SK-N-SH (cell line): ENCODE measurements at regions not wholly inside any gene's neighbourhood (a gene's known extent, or its start where the extent isn't known, plus 50 kb on each side); places are given as distances from the start of the nearest gene placed in this dataset.

ENCODE experiments used
- CTCF ChIA-PET: fragments of 300-600, 350-600 bp; formaldehyde crosslinking; extraction: SDS; loops from one replicate; lab custom pipeline; 2021; lab: Yijun Ruan, JAX
- POLR2A ChIA-PET: fragments of 350-600 bp; sonication (Branson Sonifier 250); formaldehyde crosslinking; extraction: SDS; loops from one replicate; lab custom pipeline; 2020; ENCODE audit warnings: antibody characterized with exemption, inconsistent platforms; lab: Yijun Ruan, JAX
- DNase-seq: peaks from one replicate; pipeline ENCODE4 v3.0.0; 2012
- H2AFZ ChIP-seq: fragments of 200-600 bp; sonication (generic); 2 replicates; pipeline ENCODE4 v1.8.1; 2016; ENCODE audit warnings: antibody characterized with exemption, mild to moderate bottlenecking, low read depth
- H3F3A ChIP-seq: fragments of 200-600 bp; sonication (generic); replicated peaks from 2 replicates; pipeline ENCODE3; 2016; ENCODE audit warnings: antibody characterized with exemption, mild to moderate bottlenecking; ENCODE audit not compliant: insufficient read depth
- H3K27ac ChIP-seq, 2 experiments: fragments of 200-500 bp in 1 of 2; fragments of 200-600 bp in 1 of 2; sonication (Bioruptor generic) in 1 of 2; sonication (generic), shearing (Covaris generic) in 1 of 2; 2 replicates each; pipeline versions ENCODE4 v1.5.1 to v1.6.1; 2014 to 2016; ENCODE audit warnings: low read depth in 2 of 2, inconsistent platforms in 1 of 2, low read length in 1 of 2, mild to moderate bottlenecking in 1 of 2, mixed read lengths in 1 of 2
- H3K27me3 ChIP-seq: fragments of 200-600 bp; sonication (generic), shearing (Covaris generic); 2 replicates; pipeline ENCODE4 v1.6.1; 2016; ENCODE audit warnings: mixed run types; ENCODE audit not compliant: insufficient read depth
- H3K36me3 ChIP-seq, 2 experiments: fragments of 200-500 bp in 1 of 2; fragments of 200-600 bp in 1 of 2; sonication (Bioruptor generic) in 1 of 2; sonication (generic) in 1 of 2; replicated peaks in 1 of 2; 2 replicates each; pipeline versions ENCODE3 to v1.5.1; 2014 to 2016; ENCODE audit warnings: low read length in 1 of 2, mild to moderate bottlenecking in 1 of 2; ENCODE audit not compliant: insufficient read depth in 2 of 2, control insufficient read depth in 1 of 2
- H3K4me1 ChIP-seq, 2 experiments: fragments of 200-500 bp in 1 of 2; fragments of 200-600 bp in 1 of 2; sonication (Bioruptor generic) in 1 of 2; sonication (generic), shearing (Covaris generic) in 1 of 2; 2 replicates each; pipeline versions ENCODE4 v1.5.1 to v1.6.1; 2014 to 2016; ENCODE audit warnings: low read depth in 1 of 2, low read length in 1 of 2, mixed run types in 1 of 2; ENCODE audit not compliant: insufficient read depth in 2 of 2, control insufficient read depth in 1 of 2
- H3K4me2 ChIP-seq: fragments of 200-600 bp; sonication (generic), shearing (Covaris generic); 2 replicates; pipeline ENCODE4 v1.6.1; 2017; ENCODE audit warnings: mixed run types
- H3K4me3 ChIP-seq, 2 experiments: fragments of 200-500 bp in 1 of 2; fragments of 200-600 bp in 1 of 2; sonication (Bioruptor generic) in 1 of 2; sonication (generic), shearing (Covaris generic) in 1 of 2; 2 replicates each; pipeline versions ENCODE4 v1.5.1 to v1.8.1; 2014 to 2016; ENCODE audit warnings: low read depth in 2 of 2, inconsistent platforms in 1 of 2, low read length in 1 of 2, mild to moderate bottlenecking in 1 of 2, mixed read lengths in 1 of 2, moderate library complexity in 1 of 2
- H3K79me2 ChIP-seq: fragments of 200-600 bp; sonication (generic); 2 replicates; pipeline ENCODE4 v1.8.1; 2017; ENCODE audit warnings: mild to moderate bottlenecking; ENCODE audit not compliant: insufficient read depth
- H3K9ac ChIP-seq: fragments of 200-600 bp; sonication (generic); 2 replicates; pipeline ENCODE4 v1.6.1; 2017; ENCODE audit warnings: mixed run types
- H3K9me2 ChIP-seq: fragments of 200-600 bp; sonication (generic); 2 replicates; pipeline ENCODE4 v1.6.1; 2017; ENCODE audit warnings: mixed run types
- H3K9me3 ChIP-seq: fragments of 200-600 bp; sonication (generic); 2 replicates; pipeline ENCODE4 v1.6.1; 2017; ENCODE audit warnings: mixed run types, mild to moderate bottlenecking, moderate library complexity
- H4K20me1 ChIP-seq: fragments of 200-600 bp; sonication (generic); 2 replicates; pipeline ENCODE4 v1.6.1; 2017; ENCODE audit warnings: mild to moderate bottlenecking, mixed run types; ENCODE audit not compliant: insufficient read depth
- CHD2 ChIP-seq: fragments of 150-350 bp; IDR thresholded peaks from 2 replicates; pipeline ENCODE4 v1.6.1; 2018; ENCODE audit warnings: low read length; ENCODE audit not compliant: partially characterized antibody
- ELF1 ChIP-seq: IDR thresholded peaks from 2 replicates; pipeline ENCODE4 v1.4.0; 2012
- EP300 ChIP-seq, 2 experiments: IDR thresholded peaks; 2 replicates each; pipeline versions ENCODE4 v1.4.0 to v1.6.1; 2012; ENCODE audit warnings: borderline replicate concordance in 1 of 2, low read depth in 1 of 2, low read length in 1 of 2
- EZH2phosphoT487 ChIP-seq: fragments of 200-600 bp; sonication (generic); IDR thresholded peaks from 2 replicates; pipeline ENCODE4 v1.6.1; 2017; ENCODE audit warnings: low read depth, mixed run types, mild to moderate bottlenecking, antibody characterized with exemption, moderate library complexity, borderline replicate concordance
- FOSL2 ChIP-seq: IDR thresholded peaks from 2 replicates; pipeline ENCODE4 v1.4.0; 2012; ENCODE audit warnings: low read depth, mild to moderate bottlenecking, moderate library complexity, borderline replicate concordance
- GABPA ChIP-seq: IDR thresholded peaks from 2 replicates; pipeline ENCODE4 v1.4.0; 2012; ENCODE audit warnings: low read depth, mild to moderate bottlenecking
- JUND ChIP-seq: IDR thresholded peaks from 2 replicates; pipeline ENCODE4 v1.4.0; 2012
- MEF2A ChIP-seq: IDR thresholded peaks from 2 replicates; pipeline ENCODE4 v1.4.0; 2012; ENCODE audit warnings: low read depth, borderline replicate concordance
- NFIC ChIP-seq: IDR thresholded peaks from 2 replicates; pipeline ENCODE4 v1.4.0; 2012; ENCODE audit warnings: borderline replicate concordance
- POLR2AphosphoS5 ChIP-seq: IDR thresholded peaks from 2 replicates; pipeline ENCODE4 v1.6.1; 2012; ENCODE audit warnings: low read depth, low read length
- RAD21 ChIP-seq: IDR thresholded peaks from 2 replicates; pipeline ENCODE4 v1.6.1; 2012; ENCODE audit warnings: mild to moderate bottlenecking, low read length
- RFX5 ChIP-seq: IDR thresholded peaks from 2 replicates; pipeline ENCODE4 v1.6.1; 2012; ENCODE audit warnings: mild to moderate bottlenecking, improper control_type of control experiment, low read length
- RXRA ChIP-seq: IDR thresholded peaks from 2 replicates; pipeline ENCODE4 v1.4.0; 2012; ENCODE audit warnings: low read depth, mild to moderate bottlenecking, borderline replicate concordance
- SIN3A ChIP-seq: IDR thresholded peaks from 2 replicates; pipeline ENCODE4 v1.6.1; 2012; ENCODE audit warnings: low read depth, mild to moderate bottlenecking, low read length, moderate library complexity, borderline replicate concordance
- TAF1 ChIP-seq: IDR thresholded peaks from 2 replicates; pipeline ENCODE4 v1.6.1; 2012; ENCODE audit warnings: low read depth, mild to moderate bottlenecking, low read length, moderate library complexity, borderline replicate concordance
- TCF12 ChIP-seq: IDR thresholded peaks from 2 replicates; pipeline ENCODE4 v1.4.0; 2012
- TEAD4 ChIP-seq: IDR thresholded peaks from 2 replicates; pipeline ENCODE4 v1.4.0; 2012; ENCODE audit warnings: mild to moderate bottlenecking, borderline replicate concordance; ENCODE audit not compliant: insufficient read depth
- WGBS: methylation state at CpG from one replicate; pipeline ENCODE4 v1.1.6; 2017; ENCODE audit warnings: low lambda C conversion rate; 5-methylcytosine and 5-hydroxymethylcytosine counted together
- TF ChIP-seq, protein P1 (sequence below): IDR thresholded peaks from 2 replicates; pipeline ENCODE4 v1.4.0; 2012; ENCODE audit warnings: low read depth, borderline replicate concordance
- TF ChIP-seq, protein P2 (sequence below): IDR thresholded peaks from 2 replicates; pipeline ENCODE4; 2012
- TF ChIP-seq, protein P3 (sequence below): IDR thresholded peaks from 2 replicates; pipeline ENCODE4 v1.4.0; 2012; ENCODE audit warnings: low read depth

DNA sequence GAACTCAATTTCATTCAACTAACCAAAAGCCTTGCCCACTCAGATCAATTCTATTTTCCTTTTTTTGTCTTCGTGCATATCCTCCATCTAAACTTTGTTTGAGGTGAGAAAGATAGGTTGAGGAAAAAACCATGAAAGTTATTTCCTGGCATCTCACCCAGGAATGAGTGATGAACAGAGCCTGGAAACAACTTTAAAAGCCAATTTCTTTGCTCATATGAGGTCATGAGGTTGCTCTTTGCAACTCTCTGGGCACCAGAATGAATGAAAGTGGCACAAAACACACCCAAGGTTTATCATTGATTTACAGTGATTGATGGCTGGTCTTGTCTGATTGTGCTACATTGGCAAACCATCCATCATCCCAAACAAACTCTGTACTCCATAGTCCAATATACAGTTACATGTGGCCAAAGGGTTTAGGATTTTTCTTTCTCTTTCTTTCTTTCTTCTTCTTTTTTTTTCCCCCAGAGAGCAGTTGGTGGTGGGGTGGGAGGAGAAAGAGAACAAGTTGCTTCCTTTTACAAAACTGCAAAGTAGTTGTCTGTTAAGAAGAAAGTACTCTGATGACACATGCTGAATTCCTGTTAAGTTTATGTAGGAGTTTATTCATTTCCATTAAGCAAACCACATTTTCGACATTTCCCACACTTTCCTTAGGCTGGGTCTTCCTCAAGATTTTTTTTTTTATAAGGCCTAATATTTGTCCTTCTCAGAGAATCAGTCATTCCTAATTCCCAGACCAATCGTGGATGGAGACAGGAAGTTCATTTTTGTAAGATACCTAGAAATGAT, 575.9 kb upstream of the ZEB2 start:
- Histone ChIP-seq H4K20me1 (no peaks in the 10 kb centered on the region), H3K4me1 (peaks cover 0 to 6% of the 10 kb centered on the region in 2 experiments; a peak in 2 of 4 replicates), H3F3A (peaks cover 38% of the 10 kb centered on the region), H3K27ac (peak overlapping the region in 1 of 2 experiments; percentile 98; a peak in 2 of 4 replicates), H3K79me2 (no peaks in the 10 kb centered on the region), H3K9ac (peak overlapping the region; percentile 45; the same call in 1 of the 2 replicates), H3K9me2 (no peaks in the 10 kb centered on the region), H3K27me3 (no peaks in the 10 kb centered on the region), H3K4me3 (no peak overlapping the region), H3K4me2 (no peak overlapping the region), H3K9me3 (no peaks in the 10 kb centered on the region), H2AFZ (0 out of 2 replicates have a peak overlapping the region, but pooled peaks have one; percentile 21), H3K36me3 (no peaks in the 10 kb centered on the region)
- 45% methylated on average over 3 of the region's 3 CpGs for WGBS
- CTCF ChIA-PET: no interaction called here
- POLR2A ChIA-PET: no interaction called here
- no peak for DNase-seq
- TF ChIP-seq GABPA: no peak
- peak; percentile 5; the same call in 1 of the 2 replicates for TF ChIP-seq FOSL2
- 0 out of 2 replicates have a peak, but pooled peaks have one; percentile 6 for TF ChIP-seq JUND
- no peak for TF ChIP-seq RFX5
- TF ChIP-seq, protein P1, sequence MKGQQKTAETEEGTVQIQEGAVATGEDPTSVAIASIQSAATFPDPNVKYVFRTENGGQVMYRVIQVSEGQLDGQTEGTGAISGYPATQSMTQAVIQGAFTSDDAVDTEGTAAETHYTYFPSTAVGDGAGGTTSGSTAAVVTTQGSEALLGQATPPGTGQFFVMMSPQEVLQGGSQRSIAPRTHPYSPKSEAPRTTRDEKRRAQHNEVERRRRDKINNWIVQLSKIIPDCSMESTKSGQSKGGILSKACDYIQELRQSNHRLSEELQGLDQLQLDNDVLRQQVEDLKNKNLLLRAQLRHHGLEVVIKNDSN: no peak
- no peak for TF ChIP-seq TEAD4
- no peak for TF ChIP-seq TCF12
- TF ChIP-seq, protein P2, sequence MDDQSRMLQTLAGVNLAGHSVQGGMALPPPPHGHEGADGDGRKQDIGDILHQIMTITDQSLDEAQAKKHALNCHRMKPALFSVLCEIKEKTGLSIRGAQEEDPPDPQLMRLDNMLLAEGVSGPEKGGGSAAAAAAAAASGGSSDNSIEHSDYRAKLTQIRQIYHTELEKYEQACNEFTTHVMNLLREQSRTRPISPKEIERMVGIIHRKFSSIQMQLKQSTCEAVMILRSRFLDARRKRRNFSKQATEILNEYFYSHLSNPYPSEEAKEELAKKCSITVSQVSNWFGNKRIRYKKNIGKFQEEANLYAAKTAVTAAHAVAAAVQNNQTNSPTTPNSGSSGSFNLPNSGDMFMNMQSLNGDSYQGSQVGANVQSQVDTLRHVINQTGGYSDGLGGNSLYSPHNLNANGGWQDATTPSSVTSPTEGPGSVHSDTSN: peak; percentile 31; the same call in 1 of the 2 replicates

DNA sequence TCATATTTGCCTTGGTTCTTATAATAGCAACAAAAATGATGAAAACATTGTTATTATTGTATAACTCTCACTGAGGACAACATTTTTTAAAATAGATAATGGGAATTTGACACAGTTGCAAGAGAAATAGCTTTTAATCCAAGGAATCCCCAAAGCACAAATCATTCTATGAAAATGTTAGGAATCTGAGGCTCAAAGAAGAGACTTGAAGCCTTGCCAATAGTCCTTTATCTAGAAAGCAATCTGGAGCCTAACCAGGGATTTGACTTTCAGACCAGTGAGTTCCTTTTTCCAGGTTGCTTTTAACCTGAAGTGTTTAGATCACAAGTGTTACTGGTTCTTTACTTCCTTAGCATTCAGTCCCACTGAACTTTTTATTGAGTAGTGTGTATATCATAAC, 574.5 kb upstream of the ZEB2 start:
- peaks cover 0 to 6% of the 10 kb centered on the region in 2 experiments; a peak in 2 of 4 replicates for H3K4me1 ChIP-seq
- H3K36me3 ChIP-seq: no peaks in the 10 kb centered on the region
- H3K4me2 ChIP-seq: no peak overlapping the region
- H4K20me1 ChIP-seq: no peaks in the 10 kb centered on the region
- H3K4me3 ChIP-seq: no peak overlapping the region
- no peak for DNase-seq
- TF ChIP-seq FOSL2 (peak; percentile 57; the same call in 1 of the 2 replicates), RXRA (peak; percentile 57; the same call in 1 of the 2 replicates), NFIC (peak; percentile 95), JUND (peak; percentile 81), MEF2A (peak; percentile 71; the same call in 1 of the 2 replicates), POLR2AphosphoS5 (peak; percentile 40; the same call in 1 of the 2 replicates), EP300 (IDR thresholded peaks at IDR 0.05; ENCODE audit: borderline replicate concordance in 1 of 2, low read depth in 1 of 2, low read length in 1 of 2) (peak in 1 of 2 experiments; percentile 86; a peak in 2 of 4 replicates), EZH2phosphoT487 (no peak), CHD2 (no peak), TAF1 (no peak), SIN3A (no peak), TEAD4 (peak; percentile 91), TCF12 (peak; percentile 93), ELF1 (no peak), RAD21 (no peak)
- TF ChIP-seq, protein P3, sequence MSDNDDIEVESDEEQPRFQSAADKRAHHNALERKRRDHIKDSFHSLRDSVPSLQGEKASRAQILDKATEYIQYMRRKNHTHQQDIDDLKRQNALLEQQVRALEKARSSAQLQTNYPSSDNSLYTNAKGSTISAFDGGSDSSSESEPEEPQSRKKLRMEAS: peak; percentile 35; the same call in 1 of the 2 replicates
- TF ChIP-seq, protein P2: peak; percentile 80
- TF ChIP-seq, all 33 proteins: peak for 11
- Histone ChIP-seq H3K27me3 (no peaks in the 10 kb centered on the region), H3K79me2 (no peaks in the 10 kb centered on the region), H3F3A (peaks cover 44% of the 10 kb centered on the region), H2AFZ (no peak overlapping the region), H3K27ac (peak overlapping the region in 1 of 2 experiments; percentile 98; a peak in 3 of 4 replicates), H3K9ac (no peak overlapping the region; the same call in 1 of the 2 replicates), H3K9me3 (no peaks in the 10 kb centered on the region), H3K9me2 (no peaks in the 10 kb centered on the region)
- ChIA-PET POLR2A (no interaction called here), CTCF (no interaction called here)
